ENCODE measurements at regions not wholly inside any gene's neighbourhood (a gene's known extent, or its start where the extent isn't known, plus 50 kb on each side); places are given as distances from the start of the nearest gene placed in this dataset.
"Not testable (repeated sequence)": the region's sequence is repeated elsewhere in the genome, so short reads cannot be mapped to it uniquely, and the experiment has no call there.

DNA sequence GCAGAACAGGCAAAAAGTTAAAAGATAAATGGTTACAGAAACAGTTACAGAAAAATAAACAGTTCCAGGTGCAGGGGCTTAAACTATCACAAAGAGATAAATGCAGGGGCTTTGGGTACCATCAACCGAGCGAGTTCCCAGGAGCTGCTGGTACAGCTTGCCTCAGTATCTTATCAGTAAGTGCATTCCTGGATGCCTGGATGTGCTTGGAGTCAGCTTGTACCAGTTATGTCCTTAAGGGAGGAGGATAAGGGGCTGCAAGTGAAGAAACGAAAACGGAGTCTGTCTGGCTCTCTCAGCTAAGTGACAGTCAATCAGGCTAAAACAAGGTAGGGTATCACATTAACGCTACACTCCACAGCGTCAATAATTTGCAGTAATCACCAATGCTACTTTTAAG is 79.3 kb upstream of the GRIN2A start:
- TF ChIP-seq, protein P1, sequence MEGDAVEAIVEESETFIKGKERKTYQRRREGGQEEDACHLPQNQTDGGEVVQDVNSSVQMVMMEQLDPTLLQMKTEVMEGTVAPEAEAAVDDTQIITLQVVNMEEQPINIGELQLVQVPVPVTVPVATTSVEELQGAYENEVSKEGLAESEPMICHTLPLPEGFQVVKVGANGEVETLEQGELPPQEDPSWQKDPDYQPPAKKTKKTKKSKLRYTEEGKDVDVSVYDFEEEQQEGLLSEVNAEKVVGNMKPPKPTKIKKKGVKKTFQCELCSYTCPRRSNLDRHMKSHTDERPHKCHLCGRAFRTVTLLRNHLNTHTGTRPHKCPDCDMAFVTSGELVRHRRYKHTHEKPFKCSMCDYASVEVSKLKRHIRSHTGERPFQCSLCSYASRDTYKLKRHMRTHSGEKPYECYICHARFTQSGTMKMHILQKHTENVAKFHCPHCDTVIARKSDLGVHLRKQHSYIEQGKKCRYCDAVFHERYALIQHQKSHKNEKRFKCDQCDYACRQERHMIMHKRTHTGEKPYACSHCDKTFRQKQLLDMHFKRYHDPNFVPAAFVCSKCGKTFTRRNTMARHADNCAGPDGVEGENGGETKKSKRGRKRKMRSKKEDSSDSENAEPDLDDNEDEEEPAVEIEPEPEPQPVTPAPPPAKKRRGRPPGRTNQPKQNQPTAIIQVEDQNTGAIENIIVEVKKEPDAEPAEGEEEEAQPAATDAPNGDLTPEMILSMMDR (conservative IDR thresholded peaks at IDR 0.05; ENCODE audit: low read length): not testable (repeated sequence)
- not testable (repeated sequence) for TF ChIP-seq EZH2phosphoT487 (IDR thresholded peaks at IDR 0.05; ENCODE audit: borderline replicate concordance, low read depth, low read length)

All from OCI-LY7 (cell line).